CD14-positive monocyte (primary cell): ENCODE measurements at regions not wholly inside any gene's neighbourhood (a gene's known extent, or its start where the extent isn't known, plus 50 kb on each side); places are given as distances from the start of the nearest gene placed in this dataset.

Experiments
- DNase-seq, 3 donors: peaks; one replicate each; pipeline ENCODE4 v3.0.0-alpha.2; 2011 to 2022
- H2AFZ ChIP-seq: 2 replicates; pipeline ENCODE4 v1.6.0; 2012; ENCODE audit warnings: mild to moderate bottlenecking, low read depth, low read length, inconsistent platforms; ENCODE audit not compliant: insufficient read depth, poor library complexity, severe bottlenecking
- H3K27ac ChIP-seq, 2 donors: 1 replicate in 1 of 2; 2 replicates in 1 of 2; pipeline ENCODE4 v1.5.1; 2012 to 2013; ENCODE audit warnings: low read length in 2 of 2, control low read depth in 1 of 2, inconsistent platforms in 1 of 2, low read depth in 1 of 2, mild to moderate bottlenecking in 1 of 2
- H3K27me3 ChIP-seq, 2 donors: one replicate each; pipeline versions ENCODE4 v1.6.0 to v1.6.1; 2011 to 2013; ENCODE audit warnings: low read length in 2 of 2; ENCODE audit not compliant: control insufficient read depth in 2 of 2, insufficient read depth in 2 of 2
- H3K36me3 ChIP-seq, 2 donors: replicated peaks in 1 of 2; 1 replicate in 1 of 2; 2 replicates in 1 of 2; pipeline versions ENCODE4 v1.5.1 to v1.6.1; 2012 to 2013; ENCODE audit warnings: low read length in 2 of 2, control low read depth in 1 of 2, inconsistent platforms in 1 of 2, mild to moderate bottlenecking in 1 of 2; ENCODE audit not compliant: insufficient read depth in 2 of 2, control insufficient read depth in 1 of 2
- H3K4me1 ChIP-seq, 2 donors: 1 replicate in 1 of 2; 2 replicates in 1 of 2; pipeline versions ENCODE4 v1.5.1 to v1.6.1; 2012 to 2013; ENCODE audit warnings: low read length in 2 of 2, control low read depth in 1 of 2, inconsistent platforms in 1 of 2, mild to moderate bottlenecking in 1 of 2, moderate library complexity in 1 of 2; ENCODE audit not compliant: insufficient read depth in 2 of 2, control insufficient read depth in 1 of 2
- H3K4me2 ChIP-seq: replicated peaks from 2 replicates; pipeline ENCODE3; 2012; ENCODE audit warnings: low read length, moderate library complexity, mild to moderate bottlenecking; ENCODE audit not compliant: poor library complexity, severe bottlenecking; ENCODE audit errors: extremely low read depth
- H3K4me3 ChIP-seq, 3 experiments: fragments of 200-600 bp in 1 of 3; sonication (generic) in 1 of 3; replicated peaks in 1 of 3; 1 replicate in 2 of 3; 2 replicates in 1 of 3; pipeline ENCODE4 v1.5.1; 2011 to 2013; ENCODE audit warnings: low read length in 3 of 3, mild to moderate bottlenecking in 3 of 3, control low read depth in 2 of 3, low read depth in 2 of 3, inconsistent platforms in 1 of 3, moderate library complexity in 1 of 3
- H3K79me2 ChIP-seq: 2 replicates; pipeline ENCODE4 v1.6.0; 2012; ENCODE audit warnings: mild to moderate bottlenecking, control low read depth, inconsistent platforms, low read length, moderate library complexity; ENCODE audit not compliant: insufficient read depth
- H3K9ac ChIP-seq: 2 replicates; pipeline ENCODE4 v1.6.0; 2017; ENCODE audit warnings: low read length, mild to moderate bottlenecking; ENCODE audit not compliant: insufficient read depth, poor library complexity, severe bottlenecking
- H3K9me3 ChIP-seq, 2 donors: replicated peaks in 1 of 2; 1 replicate in 1 of 2; 2 replicates in 1 of 2; pipeline versions ENCODE4 v1.5.1 to v1.6.1; 2012 to 2013; ENCODE audit warnings: low read length in 2 of 2, control low read depth in 1 of 2; ENCODE audit not compliant: control insufficient read depth in 1 of 2, insufficient read depth in 1 of 2
- H4K20me1 ChIP-seq: 2 replicates; pipeline ENCODE4 v1.6.0; 2012; ENCODE audit warnings: mild to moderate bottlenecking, low read length, control low read depth, moderate library complexity; ENCODE audit not compliant: insufficient read depth
- H3K27ac Mint-ChIP-seq, 7 donors: one replicate each; pipeline ENCODE4 v1.8.0; 2020; ENCODE audit warnings: mild to moderate bottlenecking in 7 of 7, mixed read lengths in 7 of 7, moderate library complexity in 6 of 7, inconsistent platforms in 2 of 7
- H3K27me3 Mint-ChIP-seq, 3 donors: one replicate each; pipeline ENCODE4 v1.8.0; 2021 to 2022; ENCODE audit warnings: low read depth in 3 of 3, mild to moderate bottlenecking in 3 of 3, mixed read lengths in 3 of 3, moderate library complexity in 3 of 3, inconsistent platforms in 1 of 3
- H3K36me3 Mint-ChIP-seq, 2 donors: one replicate each; pipeline ENCODE4 v1.8.0; 2020; ENCODE audit warnings: mixed read lengths in 2 of 2, inconsistent platforms in 1 of 2, mild to moderate bottlenecking in 1 of 2
- H3K4me1 Mint-ChIP-seq: one replicate; pipeline ENCODE4 v1.8.0; 2020; ENCODE audit warnings: mild to moderate bottlenecking, mixed read lengths
- H3K4me3 Mint-ChIP-seq, 2 donors: one replicate each; pipeline ENCODE4 v1.8.0; 2020; ENCODE audit warnings: mild to moderate bottlenecking in 2 of 2, mixed read lengths in 2 of 2, moderate library complexity in 1 of 2
- H3K9me3 Mint-ChIP-seq, 7 donors: one replicate each; pipeline ENCODE4 v1.8.0; 2020 to 2022; ENCODE audit warnings: mixed read lengths in 7 of 7, mild to moderate bottlenecking in 6 of 7, moderate library complexity in 6 of 7, inconsistent platforms in 2 of 7
- CTCF ChIP-seq: fragments of 200-600 bp; IDR thresholded peaks from one replicate; pipeline ENCODE4 v1.8.0; 2022; ENCODE audit warnings: antibody characterized with exemption, mild to moderate bottlenecking
- WGBS: methylation state at CpG from one replicate; pipeline ENCODE4 v1.1.5; 2013; ENCODE audit warnings: missing lambda C conversion rate; ENCODE audit not compliant: insufficient coverage; 5-methylcytosine and 5-hydroxymethylcytosine counted together
- intact Hi-C, 2 donors: fragments of 100-400 bp; cut with micrococcal nuclease; formaldehyde crosslinking; loops; one replicate each; pipeline versions ENCODE4 v1.15.0 to v1.15.1; 2023

DNA sequence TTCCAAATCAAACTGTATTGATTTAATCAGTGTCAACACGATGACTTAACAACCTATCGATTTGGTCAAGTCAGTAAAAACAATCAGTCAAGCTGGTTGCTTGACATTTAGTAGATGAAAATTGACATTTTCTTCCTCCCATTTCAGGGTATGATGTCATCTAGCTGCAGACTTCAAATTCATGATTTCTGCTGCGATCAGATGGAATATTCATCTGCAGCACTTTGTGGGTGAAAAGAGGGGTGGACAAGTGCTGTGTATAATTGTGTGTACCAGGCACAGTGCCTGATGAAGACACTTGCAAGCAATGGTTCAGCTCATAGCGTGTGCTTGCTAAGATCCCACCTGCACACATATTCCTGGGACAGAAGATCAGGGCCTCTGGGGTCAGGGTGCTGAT lies 479.8 kb downstream of the DISC1 start:
- Histone ChIP-seq H3K36me3 (no peaks in the 10 kb centered on the region), H2AFZ (no peak overlapping the region), H3K27me3 (peaks cover 13 to 16% of the 10 kb centered on the region in 2 donors), H3K4me3 (no peak overlapping the region), H3K9me3 (no peaks in the 10 kb centered on the region), H3K4me1 (no peaks in the 10 kb centered on the region), H3K27ac (no peak overlapping the region), H4K20me1 (no peaks in the 10 kb centered on the region), H3K4me2 (no peak overlapping the region), H3K79me2 (no peaks in the 10 kb centered on the region), H3K9ac (no peak overlapping the region)
- Mint-ChIP-seq H3K4me3 (no peak overlapping the region), H3K27me3 (peaks cover 4 to 24% (median 14%) of the 10 kb centered on the region in 3 donors), H3K27ac (no peak overlapping the region), H3K36me3 (no peaks in the 10 kb centered on the region), H3K4me1 (no peaks in the 10 kb centered on the region), H3K9me3 (peaks cover 0 to 7% (median 0%) of the 10 kb centered on the region in 7 donors)
- intact Hi-C loops: no loop called here
- DNase-seq: no peak
- 100% methylated on average over 1 of the region's 4 CpGs for WGBS
- no peak for TF ChIP-seq CTCF

DNA sequence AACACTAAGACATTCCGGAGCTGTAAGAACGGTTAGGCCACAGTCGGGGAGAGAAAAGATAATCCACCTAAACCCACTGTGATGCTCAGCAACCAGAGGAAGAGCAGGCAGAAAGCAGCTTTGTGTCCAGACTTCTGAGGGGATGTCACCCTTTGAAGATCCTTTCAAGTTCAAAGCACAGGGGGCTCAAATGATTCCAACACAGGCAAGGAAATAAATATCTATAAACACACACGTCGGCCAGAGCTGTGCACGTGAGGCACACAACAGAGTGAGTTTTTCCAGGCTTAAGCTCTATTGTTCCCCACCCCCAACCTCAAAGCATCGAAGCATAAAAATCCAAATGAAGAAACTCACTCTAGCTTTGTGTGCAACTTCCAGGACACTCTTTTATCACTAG lies 479.0 kb downstream of the DISC1 start:
- Histone ChIP-seq H3K36me3 (no peaks in the 10 kb centered on the region), H3K4me2 (no peak overlapping the region), H3K27me3 (peaks cover 5 to 8% of the 10 kb centered on the region in 2 donors), H3K4me1 (no peaks in the 10 kb centered on the region), H3K9me3 (no peaks in the 10 kb centered on the region), H3K4me3 (no peak overlapping the region), H3K27ac (no peak overlapping the region), H2AFZ (no peak overlapping the region), H3K9ac (no peak overlapping the region), H4K20me1 (no peaks in the 10 kb centered on the region), H3K79me2 (no peaks in the 10 kb centered on the region)
- Mint-ChIP-seq H3K9me3 (peaks cover 0 to 6% (median 3%) of the 10 kb centered on the region in 7 donors), H3K36me3 (no peaks in the 10 kb centered on the region), H3K27ac (no peak overlapping the region), H3K4me3 (no peak overlapping the region), H3K4me1 (no peaks in the 10 kb centered on the region), H3K27me3 (peaks cover 3 to 15% (median 7%) of the 10 kb centered on the region in 3 donors)
- 90% methylated on average over 2 of the region's 7 CpGs for WGBS
- DNase-seq: no peak
- intact Hi-C loops: no loop called here
- TF ChIP-seq CTCF: no peak
